A549 (cell line): ENCODE measurements at regions not wholly inside any gene's neighbourhood (a gene's known extent, or its start where the extent isn't known, plus 50 kb on each side); places are given as distances from the start of the nearest gene placed in this dataset.

ENCODE experiments used
- ATAC-seq, 2 experiments: fragments of 200-7000 bp in 1 of 2; fragments of >200 bp in 1 of 2; cut with Nextera tagmentation in 1 of 2; cut with Tn5 transposase in 1 of 2; 3 replicates each; pipeline versions ENCODE4 v1.8.0 to v1.9.1; 2018 to 2020; ENCODE audit warnings: mild to moderate bottlenecking in 1 of 2, moderate library complexity in 1 of 2
- CTCF ChIA-PET: fragments of 300-600 bp; sonication (Branson Sonifier 250); formaldehyde crosslinking; extraction: SDS; loops from one replicate; lab custom pipeline; 2021; ENCODE audit warnings: antibody characterized with exemption, inconsistent platforms; lab: Yijun Ruan, JAX
- POLR2A ChIA-PET: fragments of 350-600 bp; formaldehyde crosslinking; extraction: SDS; loops from one replicate; lab custom pipeline; 2021; ENCODE audit warnings: antibody characterized with exemption, inconsistent platforms; lab: Yijun Ruan, JAX
- DNase-seq, 2 experiments: peaks; one replicate each; pipeline versions ENCODE4 v3.0.0 to v3.0.0-alpha.2; 2011 to 2016; ENCODE audit warnings: low read depth in 1 of 2, low spot score in 1 of 2
- FAIRE-seq: peaks from 2 replicates; lab custom pipeline; 2011; peaks lifted over from hg19 to GRCh38; lab: Jason Lieb, UNC
- H3K27ac ChIP-seq, 2 experiments: fragments of >200 bp; sonication (Bioruptor Twin); formaldehyde crosslinking; 3 replicates each; pipeline ENCODE4 v1.5.1; 2016 to 2017
- H3K4me1 ChIP-seq: fragments of >200 bp; sonication (Bioruptor Twin); formaldehyde crosslinking; 3 replicates; pipeline ENCODE4 v1.6.1; 2016
- H3K4me2 ChIP-seq: fragments of >200 bp; sonication (Bioruptor Twin); formaldehyde crosslinking; 3 replicates; pipeline ENCODE4 v1.6.1; 2016
- H3K4me3 ChIP-seq: fragments of >200 bp; sonication (Bioruptor Twin); formaldehyde crosslinking; 3 replicates; pipeline ENCODE4 v1.5.1; 2016
- H3K9me3 ChIP-seq: fragments of >200 bp; sonication (Bioruptor Twin); formaldehyde crosslinking; 3 replicates; pipeline ENCODE4 v1.6.1; 2016
- ATOH8 ChIP-seq: fragments of 250-450 bp; sonication (Bioruptor Pico); IDR thresholded peaks from 2 replicates; pipeline ENCODE4 v1.5.0; 2020; ENCODE audit warnings: low read depth, mild to moderate bottlenecking, moderate library complexity
- CHD2 ChIP-seq: fragments of 150-350 bp; IDR thresholded peaks from 2 replicates; pipeline ENCODE4 v1.6.1; 2014; ENCODE audit warnings: low read length; ENCODE audit not compliant: partially characterized antibody
- CTCF ChIP-seq: fragments of >200 bp; sonication (Bioruptor Twin); formaldehyde crosslinking; IDR thresholded peaks from 3 replicates; pipeline ENCODE4 v1.5.1; 2016
- EHF ChIP-seq: fragments of 250-450 bp; sonication (Bioruptor Pico); IDR thresholded peaks from 2 replicates; pipeline ENCODE4 v1.5.0; 2020; ENCODE audit warnings: mild to moderate bottlenecking
- ELK1 ChIP-seq: fragments of 150-350 bp; IDR thresholded peaks from 2 replicates; pipeline ENCODE4 v1.6.1; 2014; ENCODE audit warnings: low read depth, mild to moderate bottlenecking, low read length
- FOSL2 ChIP-seq, 2 experiments: fragments of 450-650 bp in 1 of 2; fragments of >200 bp in 1 of 2; sonication (Bioruptor Twin) in 1 of 2; formaldehyde crosslinking; IDR thresholded peaks; 2 replicates each; pipeline versions ENCODE4 v1.5.0 to v1.6.1; 2016 to 2020; ENCODE audit warnings: mild to moderate bottlenecking in 1 of 2, moderate library complexity in 1 of 2
- GATA3 ChIP-seq: IDR thresholded peaks from 2 replicates; pipeline ENCODE4 v1.6.1; 2012; ENCODE audit warnings: borderline replicate concordance
- HOXA7 ChIP-seq: fragments of 250-450 bp; sonication (Bioruptor Pico); IDR thresholded peaks from 2 replicates; pipeline ENCODE4 v1.5.0; 2020; ENCODE audit warnings: mild to moderate bottlenecking, moderate library complexity
- HOXB13 ChIP-seq: fragments of 250-450 bp; sonication (Bioruptor Pico); IDR thresholded peaks from 2 replicates; pipeline ENCODE4 v1.5.0; 2020; ENCODE audit warnings: low read depth, mild to moderate bottlenecking, moderate library complexity
- JUN ChIP-seq, 2 experiments: fragments of >200 bp; sonication (Bioruptor Twin); formaldehyde crosslinking; IDR thresholded peaks; 2 replicates in 1 of 2; 3 replicates in 1 of 2; pipeline ENCODE4 v1.6.1; 2016 to 2017
- MAFK ChIP-seq: fragments of 450-650 bp; IDR thresholded peaks from 2 replicates; pipeline ENCODE4 v1.6.1; 2014; ENCODE audit not compliant: partially characterized antibody
- PBX3 ChIP-seq: IDR thresholded peaks from 2 replicates; pipeline ENCODE4 v1.6.1; 2012
- RAD21 ChIP-seq, 2 experiments: fragments of >200 bp in 1 of 2; sonication (Bioruptor Twin) in 1 of 2; formaldehyde crosslinking in 1 of 2; IDR thresholded peaks in 1 of 2; conservative IDR thresholded peaks in 1 of 2; 2 replicates in 1 of 2; 3 replicates in 1 of 2; pipeline ENCODE4 v1.6.1; 2012 to 2018; ENCODE audit warnings: inconsistent platforms in 1 of 2
- RARB ChIP-seq: fragments of 250-450 bp; sonication (Bioruptor Pico); IDR thresholded peaks from 2 replicates; pipeline ENCODE4 v1.8.0; 2021; ENCODE audit warnings: mild to moderate bottlenecking, moderate library complexity
- SMC3 ChIP-seq: fragments of >200 bp; sonication (Bioruptor Twin); formaldehyde crosslinking; IDR thresholded peaks from 3 replicates; pipeline ENCODE4 v1.6.1; 2018; ENCODE audit warnings: inconsistent platforms
- SREBF2 ChIP-seq: fragments of 450-650 bp; IDR thresholded peaks from 2 replicates; pipeline ENCODE4 v1.6.1; 2014; ENCODE audit warnings: mild to moderate bottlenecking, moderate library complexity
- ZFP36 ChIP-seq: fragments of 450-650 bp; IDR thresholded peaks from 2 replicates; pipeline ENCODE4 v1.6.1; 2014; ENCODE audit warnings: borderline replicate concordance; ENCODE audit not compliant: partially characterized antibody
- WGBS: methylation state at CpG from one replicate; pipeline ENCODE4 v1.1.6; 2017; ENCODE audit errors: missing lambda C conversion rate; 5-methylcytosine and 5-hydroxymethylcytosine counted together

- Histone ChIP-seq H3K4me3 (no peak overlapping the region), H3K4me1 (no peaks in the 10 kb centered on the region), H3K9me3 (no peaks in the 10 kb centered on the region), H3K4me2 (no peak overlapping the region), H3K27ac (no peak overlapping the region)
- WGBS = 37% methylated on average over 4 of the region's 4 CpGs
- FAIRE-seq = no peak
- ATAC-seq = peak in 1 of 2 experiments; percentile 61; a peak in 2 of 6 replicates
- CTCF ChIA-PET = interaction anchor here (0.8 to 1.6 kb wide), 5 partner anchors 8 to 532 kb away, joined by 3 to 6 read pairs (median 4); no protein-coding TSS in a partner anchor
- TF ChIP-seq RAD21 (conservative IDR thresholded peaks at IDR 0.05 in 1 of 2, IDR thresholded peaks at IDR 0.05 in 1 of 2) (peak; percentile 11 to 29; a peak in 2 of 5 replicates), CHD2 (no peak), SREBF2 (no peak), CTCF (peak; percentile 26; the same call in 2 of the 3 replicates), FOSL2 (IDR thresholded peaks at IDR 0.05) (no peak), FOSL2 (CRISPR knock-in tag; IDR thresholded peaks at IDR 0.05) (no peak), ZFP36 (no peak), RARB (CRISPR knock-in tag) (no peak), ELK1 (no peak), SMC3 (0 out of 3 replicates have a peak, but pooled peaks have one; percentile 6)
- DNase-seq = peak; percentile 14 to 19
- POLR2A ChIA-PET = no interaction called here
Measured at GRCh38 chr5:13250464-13251291, 693.8 kb downstream of the DNAH5 start.

GRCh38 chr5:13249854-13250253 lies 694.6 kb downstream of the DNAH5 start:
- ChIA-PET POLR2A (no interaction called here), CTCF (interaction anchor here (1.5 kb wide), 1 partner anchor 12 kb away, joined by 5 read pairs; no protein-coding TSS in a partner anchor)
- 0% methylated on average over 1 of the region's 1 CpG for WGBS
- Histone ChIP-seq H3K4me2 (no peak overlapping the region), H3K9me3 (no peaks in the 10 kb centered on the region), H3K27ac (no peak overlapping the region), H3K4me1 (no peaks in the 10 kb centered on the region), H3K4me3 (no peak overlapping the region)
- no peak for TF ChIP-seq EHF
- TF ChIP-seq JUN (IDR thresholded peaks at IDR 0.05) = no peak
- TF ChIP-seq MAFK = no peak
- TF ChIP-seq ATOH8 (CRISPR knock-in tag) = no peak
- TF ChIP-seq PBX3 = no peak
- no peak for TF ChIP-seq GATA3
- no peak for TF ChIP-seq CHD2
- TF ChIP-seq HOXB13 (CRISPR knock-in tag) = no peak
- TF ChIP-seq HOXA7 (CRISPR knock-in tag) = no peak
- no peak for TF ChIP-seq ZFP36
- FAIRE-seq (no peak), DNase-seq (no peak), ATAC-seq (no peak)
